Endothelial cell of umbilical vein (primary cell): ENCODE measurements at regions not wholly inside any gene's neighbourhood (a gene's known extent, or its start where the extent isn't known, plus 50 kb on each side); places are given as distances from the start of the nearest gene placed in this dataset.

ENCODE experiments used
- BruUV-seq: library from RNA; stranded (reverse); fragments of 400-500 nt; replicated peaks from 2 replicates; lab custom pipeline; 2021; lab: Mats Ljungman, UMichigan
- CTCF ChIA-PET: fragments of 300-600, 350-600 bp; sonication (Branson Sonifier 250); formaldehyde crosslinking; loops from one replicate; lab custom pipeline; 2021; ENCODE audit warnings: antibody characterized with exemption, inconsistent platforms; lab: Charles Lee
- POLR2A ChIA-PET: fragments of 300-600, 350-600 bp; sonication (Branson Sonifier 250); formaldehyde crosslinking; loops from one replicate; lab custom pipeline; 2021; ENCODE audit warnings: antibody characterized with exemption, inconsistent platforms; lab: Charles Lee
- DNase-seq: peaks from one replicate; pipeline ENCODE4 v3.0.0-alpha.2; 2011; ENCODE audit warnings: low read depth, low spot score
- FAIRE-seq: peaks from 2 replicates; lab custom pipeline; 2011; peaks lifted over from hg19 to GRCh38; lab: Jason Lieb, UNC
- H2AFZ ChIP-seq: 2 replicates; pipeline ENCODE4 v1.6.0; 2012; ENCODE audit warnings: low read depth, low read length, control low read depth, inconsistent platforms
- H3K27ac ChIP-seq: 2 replicates; pipeline ENCODE4 v1.5.1; 2011; ENCODE audit warnings: low read depth, mild to moderate bottlenecking, control low read depth, low read length, moderate library complexity; ENCODE audit not compliant: insufficient read depth
- H3K27me3 ChIP-seq, 2 experiments: 2 replicates each; pipeline versions ENCODE4 v1.6.0 to v1.6.1; 2011; ENCODE audit warnings: low read length in 2 of 2, mixed read lengths in 1 of 2; ENCODE audit not compliant: control insufficient read depth in 2 of 2, insufficient read depth in 2 of 2
- H3K36me3 ChIP-seq, 2 experiments: 2 replicates in 1 of 2; 3 replicates in 1 of 2; pipeline ENCODE4 v1.5.1; 2011; ENCODE audit warnings: low read length in 2 of 2, mild to moderate bottlenecking in 1 of 2, moderate library complexity in 1 of 2; ENCODE audit not compliant: control insufficient read depth in 2 of 2, insufficient read depth in 2 of 2; ENCODE audit errors: extremely low read depth in 1 of 2
- H3K4me1 ChIP-seq: 3 replicates; pipeline ENCODE4 v1.5.1; 2011; ENCODE audit warnings: mild to moderate bottlenecking, low read length; ENCODE audit not compliant: control insufficient read depth, insufficient read depth; ENCODE audit errors: extremely low read depth
- H3K4me2 ChIP-seq: 2 replicates; pipeline ENCODE4 v1.6.1; 2011; ENCODE audit warnings: low read length, control low read depth, mixed read lengths; ENCODE audit not compliant: insufficient read depth
- H3K4me3 ChIP-seq, 3 experiments: fragments of 200-600 bp in 1 of 3; sonication (generic), shearing (Covaris generic) in 1 of 3; replicated peaks in 1 of 3; 2 replicates each; pipeline ENCODE4 v1.5.1; 2011 to 2016; ENCODE audit warnings: control low read depth in 3 of 3, low read length in 3 of 3, mild to moderate bottlenecking in 2 of 3, inconsistent platforms in 1 of 3, low read depth in 1 of 3, moderate library complexity in 1 of 3; ENCODE audit not compliant: insufficient read depth in 1 of 3
- H3K79me2 ChIP-seq: 2 replicates; pipeline ENCODE4 v1.6.0; 2012; ENCODE audit warnings: low read length, inconsistent platforms; ENCODE audit not compliant: control insufficient read depth, insufficient read depth
- H3K9ac ChIP-seq: replicated peaks from 2 replicates; pipeline ENCODE3; 2011; ENCODE audit warnings: low read length, control low read depth; ENCODE audit not compliant: insufficient read depth; ENCODE audit errors: extremely low read depth
- H3K9me1 ChIP-seq: replicated peaks from 3 replicates; pipeline ENCODE4 v1.6.0; 2011; ENCODE audit warnings: mild to moderate bottlenecking, low read length; ENCODE audit not compliant: control insufficient read depth, insufficient read depth; ENCODE audit errors: extremely low read depth
- H3K9me3 ChIP-seq: replicated peaks from 2 replicates; pipeline ENCODE4 v1.5.1; 2012; ENCODE audit warnings: low read length, inconsistent platforms; ENCODE audit not compliant: control insufficient read depth, insufficient read depth
- H4K20me1 ChIP-seq: replicated peaks from 2 replicates; pipeline ENCODE3; 2011; ENCODE audit warnings: mild to moderate bottlenecking, low read length; ENCODE audit not compliant: control insufficient read depth, insufficient read depth; ENCODE audit errors: extremely low read depth
- EZH2 ChIP-seq: IDR thresholded peaks from 2 replicates; pipeline ENCODE4 v1.6.1; 2012; ENCODE audit warnings: borderline replicate concordance, low read depth, mild to moderate bottlenecking, moderate library complexity, low read length, inconsistent platforms; ENCODE audit not compliant: severe bottlenecking
- FOS ChIP-seq: IDR thresholded peaks from 2 replicates; pipeline ENCODE4 v1.6.1; 2011; ENCODE audit warnings: mild to moderate bottlenecking, low read length, moderate library complexity, borderline replicate concordance; ENCODE audit not compliant: insufficient read depth
- GATA2 ChIP-seq: IDR thresholded peaks from 2 replicates; pipeline ENCODE4 v1.7.0; 2011; ENCODE audit warnings: low read depth, mild to moderate bottlenecking, moderate library complexity, mixed read lengths, low read length; ENCODE audit not compliant: insufficient read length, insufficient read depth
- JUN ChIP-seq: IDR thresholded peaks from 2 replicates; pipeline ENCODE4 v1.6.1; 2011; ENCODE audit warnings: borderline replicate concordance, low read depth; ENCODE audit not compliant: insufficient read length, insufficient read depth
- MYC ChIP-seq: IDR thresholded peaks from one replicate; pipeline ENCODE4 v1.6.1; 2011; ENCODE audit warnings: mild to moderate bottlenecking, low read depth, low read length
- POLR2A ChIP-seq: IDR thresholded peaks from 2 replicates; pipeline ENCODE4 v1.6.1; 2012; ENCODE audit warnings: low read depth, mild to moderate bottlenecking, control low read depth, low read length
- POLR2AphosphoS5 ChIP-seq: IDR thresholded peaks from 2 replicates; pipeline ENCODE4 v1.6.1; 2012; ENCODE audit warnings: low read depth, mild to moderate bottlenecking, control low read depth, low read length, moderate library complexity; ENCODE audit not compliant: insufficient read depth
- dilution Hi-C: fragments of 300-500 bp; cut with MboI; formaldehyde crosslinking; loops from one replicate; pipeline ENCODE4 v1.15.0; 2019; ENCODE audit warnings: low sequenced_read_pairs; ENCODE audit not compliant: extremely low pct_ligation_motif_present
- intact Hi-C: fragments of 100-400 bp; cut with micrococcal nuclease; formaldehyde crosslinking; loops from one replicate; pipeline ENCODE4 v1.10.0; 2022
- TF ChIP-seq, protein P1 (sequence below): IDR thresholded peaks from 2 replicates; pipeline ENCODE4 v1.6.1; 2011; ENCODE audit not compliant: insufficient read depth, insufficient read length
- TF ChIP-seq, protein P2 (sequence below), 2 donors: IDR thresholded peaks; 1 replicate in 1 of 2; 2 replicates in 1 of 2; pipeline ENCODE4 v1.5.1; 2011; ENCODE audit warnings: low read length in 2 of 2, mild to moderate bottlenecking in 2 of 2, moderate library complexity in 2 of 2, control low read depth in 1 of 2, inconsistent platforms in 1 of 2, low read depth in 1 of 2; ENCODE audit not compliant: insufficient read depth in 1 of 2; ENCODE audit errors: extremely low read depth in 1 of 2

DNA sequence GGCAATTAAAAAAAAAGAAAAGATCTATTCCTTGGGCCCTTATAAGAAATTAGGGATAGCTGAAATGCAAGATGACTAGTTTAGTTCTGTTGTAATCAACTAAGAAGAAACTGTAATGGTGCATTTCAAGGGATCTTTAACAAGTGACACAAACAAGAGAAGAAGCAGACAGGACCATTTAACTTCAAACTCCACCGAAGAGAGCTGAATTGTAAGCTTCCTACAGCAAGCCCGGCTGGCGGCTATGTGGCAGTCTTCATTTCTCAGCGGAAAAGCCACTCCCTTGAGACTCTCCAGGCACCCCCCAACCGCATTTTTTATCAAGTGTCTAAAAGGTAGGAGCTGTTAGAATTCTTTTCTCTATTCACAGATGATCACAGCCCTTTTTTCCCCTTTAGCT, 305.2 kb upstream of the ZNF507 start:
- H3K4me2 ChIP-seq = no peak overlapping the region
- FAIRE-seq (no peak), DNase-seq (no peak)
- H2AFZ ChIP-seq = no peak overlapping the region
- ChIA-PET POLR2A (no interaction called here), CTCF (no interaction called here)
- no peak overlapping the region for H3K27ac ChIP-seq
- no peak overlapping the region for H3K9ac ChIP-seq
- H3K4me3 ChIP-seq = no peak overlapping the region
- BruUV-seq = no TSS peak
- no peaks in the 10 kb centered on the region for H3K9me1 ChIP-seq
- intact Hi-C loops (no loop called here), dilution Hi-C loops (no loop called here)
- no peaks in the 10 kb centered on the region for H3K79me2 ChIP-seq
- H3K9me3 ChIP-seq = no peaks in the 10 kb centered on the region
- no peaks in the 10 kb centered on the region for H3K4me1 ChIP-seq
- H3K27me3 ChIP-seq = no peaks in the 10 kb centered on the region
- TF ChIP-seq, protein P1, sequence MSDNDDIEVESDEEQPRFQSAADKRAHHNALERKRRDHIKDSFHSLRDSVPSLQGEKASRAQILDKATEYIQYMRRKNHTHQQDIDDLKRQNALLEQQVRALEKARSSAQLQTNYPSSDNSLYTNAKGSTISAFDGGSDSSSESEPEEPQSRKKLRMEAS = no peak
- TF ChIP-seq GATA2 (no peak), POLR2AphosphoS5 (no peak), EZH2 (no peak), MYC (no peak), POLR2A (no peak), FOS (no peak), JUN (no peak)
- TF ChIP-seq, protein P2, sequence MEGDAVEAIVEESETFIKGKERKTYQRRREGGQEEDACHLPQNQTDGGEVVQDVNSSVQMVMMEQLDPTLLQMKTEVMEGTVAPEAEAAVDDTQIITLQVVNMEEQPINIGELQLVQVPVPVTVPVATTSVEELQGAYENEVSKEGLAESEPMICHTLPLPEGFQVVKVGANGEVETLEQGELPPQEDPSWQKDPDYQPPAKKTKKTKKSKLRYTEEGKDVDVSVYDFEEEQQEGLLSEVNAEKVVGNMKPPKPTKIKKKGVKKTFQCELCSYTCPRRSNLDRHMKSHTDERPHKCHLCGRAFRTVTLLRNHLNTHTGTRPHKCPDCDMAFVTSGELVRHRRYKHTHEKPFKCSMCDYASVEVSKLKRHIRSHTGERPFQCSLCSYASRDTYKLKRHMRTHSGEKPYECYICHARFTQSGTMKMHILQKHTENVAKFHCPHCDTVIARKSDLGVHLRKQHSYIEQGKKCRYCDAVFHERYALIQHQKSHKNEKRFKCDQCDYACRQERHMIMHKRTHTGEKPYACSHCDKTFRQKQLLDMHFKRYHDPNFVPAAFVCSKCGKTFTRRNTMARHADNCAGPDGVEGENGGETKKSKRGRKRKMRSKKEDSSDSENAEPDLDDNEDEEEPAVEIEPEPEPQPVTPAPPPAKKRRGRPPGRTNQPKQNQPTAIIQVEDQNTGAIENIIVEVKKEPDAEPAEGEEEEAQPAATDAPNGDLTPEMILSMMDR (IDR thresholded peaks at IDR 0.05; ENCODE audit: extremely low read depth in 1 of 2, insufficient read depth in 1 of 2, low read depth in 1 of 2, low read length in 2 of 2) = no peak
- no peaks in the 10 kb centered on the region for H3K36me3 ChIP-seq
- H4K20me1 ChIP-seq = no peaks in the 10 kb centered on the region
